DOHH2 (cell line): ENCODE measurements at regions not wholly inside any gene's neighbourhood (a gene's known extent, or its start where the extent isn't known, plus 50 kb on each side); places are given as distances from the start of the nearest gene placed in this dataset.

ENCODE experiments used
- H3F3A ChIP-seq: fragments of 200-600 bp; sonication (generic), shearing (Covaris generic); 2 replicates; pipeline ENCODE4 v1.6.0; 2016; ENCODE audit warnings: antibody characterized with exemption, mild to moderate bottlenecking; ENCODE audit not compliant: control insufficient read depth, insufficient read depth
- H3K27ac ChIP-seq: fragments of 200-600 bp; sonication (generic); 2 replicates; pipeline ENCODE4 v1.5.1; 2014; ENCODE audit warnings: low read depth, mild to moderate bottlenecking, low read length, moderate library complexity
- H3K27me3 ChIP-seq: fragments of 200-600 bp; sonication (generic); 2 replicates; pipeline ENCODE4 v1.6.1; 2014; ENCODE audit warnings: mild to moderate bottlenecking, low read length, mixed read lengths; ENCODE audit not compliant: control insufficient read depth
- H3K36me3 ChIP-seq: fragments of 200-600 bp; sonication (generic); 2 replicates; pipeline ENCODE4 v1.6.1; 2014; ENCODE audit warnings: mild to moderate bottlenecking, low read length, moderate library complexity, mixed read lengths; ENCODE audit not compliant: control insufficient read depth
- H3K4me1 ChIP-seq: fragments of 200-600 bp; sonication (generic); 2 replicates; pipeline ENCODE4 v1.6.1; 2014; ENCODE audit warnings: mild to moderate bottlenecking, low read length, mixed read lengths; ENCODE audit not compliant: control insufficient read depth
- H3K4me2 ChIP-seq: fragments of 200-600 bp; sonication (generic); 2 replicates; pipeline ENCODE4 v1.6.0; 2014; ENCODE audit warnings: mild to moderate bottlenecking, low read length, moderate library complexity
- H3K4me3 ChIP-seq: fragments of 200-600 bp; sonication (generic); 2 replicates; pipeline ENCODE4 v1.5.1; 2014; ENCODE audit warnings: mild to moderate bottlenecking, low read length, mixed read lengths
- H3K79me2 ChIP-seq: fragments of 200-600 bp; sonication (generic); 2 replicates; pipeline ENCODE4 v1.6.1; 2014; ENCODE audit warnings: mild to moderate bottlenecking, low read length, mixed read lengths; ENCODE audit not compliant: control insufficient read depth
- H3K9me2 ChIP-seq: fragments of 200-600 bp; sonication (generic); replicated peaks from 2 replicates; pipeline ENCODE4 v1.6.1; 2014; ENCODE audit warnings: mild to moderate bottlenecking, low read length, mixed read lengths; ENCODE audit not compliant: control insufficient read depth
- H3K9me3 ChIP-seq: fragments of 200-600 bp; sonication (generic); 2 replicates; pipeline ENCODE4 v1.6.1; 2014; ENCODE audit warnings: antibody characterized with exemption, low read length, mixed read lengths; ENCODE audit not compliant: control insufficient read depth, insufficient read depth
- H4K20me1 ChIP-seq: fragments of 200-600 bp; sonication (generic); 2 replicates; pipeline ENCODE4 v1.6.0; 2014; ENCODE audit warnings: low read depth, mild to moderate bottlenecking, antibody characterized with exemption, low read length, moderate library complexity; ENCODE audit not compliant: control insufficient read depth, insufficient read depth
- CTCF ChIP-seq: fragments of 200-600 bp; sonication (generic); IDR thresholded peaks from one replicate; pipeline ENCODE4 v1.5.1; 2014; ENCODE audit warnings: antibody characterized with exemption, mild to moderate bottlenecking, low read depth, low read length; ENCODE audit not compliant: poor library complexity, severe bottlenecking
- EZH2phosphoT487 ChIP-seq: fragments of 200-600 bp; sonication (generic); IDR thresholded peaks from 2 replicates; pipeline ENCODE4 v1.6.1; 2017; ENCODE audit warnings: borderline replicate concordance, mild to moderate bottlenecking, antibody characterized with exemption, low read length, moderate library complexity, mixed read lengths

GRCh38 chr14:81676395-81676794 lies 142.7 kb upstream of the SEL1L start:
- H3K4me1 ChIP-seq: no peaks in the 10 kb centered on the region
- H3K9me3 ChIP-seq: no peaks in the 10 kb centered on the region; the same call in 1 of the 2 replicates
- no peaks in the 10 kb centered on the region for H4K20me1 ChIP-seq
- no peaks in the 10 kb centered on the region for H3K79me2 ChIP-seq
- H3K9me2 ChIP-seq: no peaks in the 10 kb centered on the region
- no peaks in the 10 kb centered on the region for H3F3A ChIP-seq
- H3K27ac ChIP-seq: no peak overlapping the region
- H3K4me3 ChIP-seq: no peak overlapping the region
- no peak for TF ChIP-seq EZH2phosphoT487
- no peak for TF ChIP-seq CTCF
- no peaks in the 10 kb centered on the region for H3K27me3 ChIP-seq
- H3K36me3 ChIP-seq: no peaks in the 10 kb centered on the region
- no peak overlapping the region for H3K4me2 ChIP-seq

- Histone ChIP-seq H3K9me2 (no peaks in the 10 kb centered on the region), H3K36me3 (no peaks in the 10 kb centered on the region), H3K4me2 (no peak overlapping the region), H3K4me1 (no peaks in the 10 kb centered on the region), H3K4me3 (no peak overlapping the region), H3K9me3 (no peaks in the 10 kb centered on the region; the same call in 1 of the 2 replicates), H3F3A (no peaks in the 10 kb centered on the region), H4K20me1 (no peaks in the 10 kb centered on the region), H3K27ac (no peak overlapping the region), H3K27me3 (no peaks in the 10 kb centered on the region), H3K79me2 (no peaks in the 10 kb centered on the region)
- no peak for TF ChIP-seq CTCF
- no peak for TF ChIP-seq EZH2phosphoT487
Observed at GRCh38 chr14:81676879-81677278, 143.2 kb upstream of the SEL1L start.

GRCh38 chr14:81677736-81678135 lies 144.1 kb upstream of the SEL1L start:
- TF ChIP-seq EZH2phosphoT487 (no peak), CTCF (no peak)
- no peaks in the 10 kb centered on the region; the same call in 1 of the 2 replicates for H3K9me3 ChIP-seq
- no peak overlapping the region for H3K4me2 ChIP-seq
- no peak overlapping the region for H3K4me3 ChIP-seq
- no peak overlapping the region for H3K27ac ChIP-seq
- no peaks in the 10 kb centered on the region for H3K79me2 ChIP-seq
- no peaks in the 10 kb centered on the region for H4K20me1 ChIP-seq
- no peaks in the 10 kb centered on the region for H3K4me1 ChIP-seq
- no peaks in the 10 kb centered on the region for H3K27me3 ChIP-seq
- H3K9me2 ChIP-seq: no peaks in the 10 kb centered on the region
- H3K36me3 ChIP-seq: no peaks in the 10 kb centered on the region
- H3F3A ChIP-seq: no peaks in the 10 kb centered on the region

GRCh38 chr14:81679226-81679625 lies 145.6 kb upstream of the SEL1L start:
- Histone ChIP-seq H3K9me2 (no peaks in the 10 kb centered on the region), H3F3A (no peaks in the 10 kb centered on the region), H3K4me2 (no peak overlapping the region), H3K36me3 (no peaks in the 10 kb centered on the region), H3K79me2 (no peaks in the 10 kb centered on the region), H3K27me3 (no peaks in the 10 kb centered on the region), H3K4me3 (no peak overlapping the region), H3K4me1 (no peaks in the 10 kb centered on the region), H4K20me1 (no peaks in the 10 kb centered on the region), H3K9me3 (no peaks in the 10 kb centered on the region; the same call in 1 of the 2 replicates), H3K27ac (no peak overlapping the region)
- TF ChIP-seq EZH2phosphoT487: no peak
- no peak for TF ChIP-seq CTCF
